ENCODE measurements at regions not wholly inside any gene's neighbourhood (a gene's known extent, or its start where the extent isn't known, plus 50 kb on each side); places are given as distances from the start of the nearest gene placed in this dataset.
"Not testable (repeated sequence)": the region's sequence is repeated elsewhere in the genome, so short reads cannot be mapped to it uniquely, and the experiment has no call there.

- H3K4me3 ChIP-seq (ENCODE audit: low read depth, low read length) = no peak overlapping the region
- no peak for DNase-seq (ENCODE audit: low read depth)
- no peak for TF ChIP-seq CTCF (conservative IDR thresholded peaks at IDR 0.05; ENCODE audit: low read depth, low read length)
These were observed 173.3 kb downstream of the FASLG start for GRCh38 chr1:172832006-172832725.

- H3K4me3 ChIP-seq (ENCODE audit: low read depth, low read length) = no peak overlapping the region
- no peak for DNase-seq (ENCODE audit: low read depth)
- no peak for TF ChIP-seq CTCF (conservative IDR thresholded peaks at IDR 0.05; ENCODE audit: low read depth, low read length)
These were observed 175.1 kb downstream of the FASLG start for GRCh38 chr1:172833954-172834353.

GRCh38 chr1:172834609-172835008 lies 175.7 kb downstream of the FASLG start:
- TF ChIP-seq CTCF (conservative IDR thresholded peaks at IDR 0.05; ENCODE audit: low read depth, low read length) = no peak
- no peak overlapping the region for H3K4me3 ChIP-seq (ENCODE audit: low read depth, low read length)
- no peak for DNase-seq (ENCODE audit: low read depth)

- no peak for DNase-seq (ENCODE audit: low read depth)
- no peak overlapping the region for H3K4me3 ChIP-seq (ENCODE audit: low read depth, low read length)
- no peak for TF ChIP-seq CTCF (conservative IDR thresholded peaks at IDR 0.05; ENCODE audit: low read depth, low read length)
These were observed 176.9 kb downstream of the FASLG start for GRCh38 chr1:172835834-172836233.

- no peak overlapping the region for H3K4me3 ChIP-seq (ENCODE audit: low read depth, low read length)
- TF ChIP-seq CTCF (conservative IDR thresholded peaks at IDR 0.05; ENCODE audit: low read depth, low read length) = no peak
- no peak for DNase-seq (ENCODE audit: low read depth)
These were observed 179.1 kb downstream of the FASLG start for GRCh38 chr1:172837816-172838679.

GRCh38 chr1:172838680-172839313 lies 179.9 kb downstream of the FASLG start:
- TF ChIP-seq CTCF (conservative IDR thresholded peaks at IDR 0.05; ENCODE audit: low read depth, low read length) = no peak
- no peak for DNase-seq (ENCODE audit: low read depth)
- H3K4me3 ChIP-seq (ENCODE audit: low read depth, low read length) = no peak overlapping the region

- H3K4me3 ChIP-seq (ENCODE audit: low read depth, low read length); DNase-seq (ENCODE audit: low read depth): not testable (repeated sequence)
These were observed 180.7 kb downstream of the FASLG start for GRCh38 chr1:172839639-172840038.
